NB4 (cell line): ENCODE measurements at regions not wholly inside any gene's neighbourhood (a gene's known extent, or its start where the extent isn't known, plus 50 kb on each side); places are given as distances from the start of the nearest gene placed in this dataset.

Experiments
- MAX ChIP-seq: IDR thresholded peaks from 2 replicates; pipeline ENCODE4 v1.6.1; 2011; ENCODE audit warnings: low read depth, low read length
- POLR2A ChIP-seq: IDR thresholded peaks from 2 replicates; pipeline ENCODE4 v1.6.1; 2011; ENCODE audit warnings: mild to moderate bottlenecking; ENCODE audit not compliant: insufficient read length; ENCODE audit errors: extremely low read depth
- TF ChIP-seq, protein P1 (sequence below): IDR thresholded peaks from one replicate; pipeline ENCODE4 v1.5.1; 2012; ENCODE audit warnings: low read depth, low read length

DNA sequence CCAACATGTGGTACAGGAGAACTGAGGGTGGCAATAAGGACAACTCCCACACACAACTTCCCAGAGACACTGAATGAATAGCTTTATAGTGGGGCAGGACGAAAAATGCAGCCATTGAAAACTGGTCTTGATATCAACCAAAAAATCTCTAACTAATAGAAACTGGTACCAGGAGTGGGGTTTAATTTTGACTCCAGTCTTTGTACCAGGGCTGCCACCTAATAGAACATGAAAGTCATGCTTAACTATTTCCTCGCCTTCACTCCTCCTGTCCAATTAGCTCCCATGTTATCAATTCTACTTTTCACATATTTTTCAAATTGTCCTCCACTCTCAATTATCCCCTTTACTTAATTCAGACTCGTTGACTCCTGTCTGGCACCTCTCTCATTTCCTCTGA, 192.0 kb upstream of the ERCC4 start:
- TF ChIP-seq, protein P1, sequence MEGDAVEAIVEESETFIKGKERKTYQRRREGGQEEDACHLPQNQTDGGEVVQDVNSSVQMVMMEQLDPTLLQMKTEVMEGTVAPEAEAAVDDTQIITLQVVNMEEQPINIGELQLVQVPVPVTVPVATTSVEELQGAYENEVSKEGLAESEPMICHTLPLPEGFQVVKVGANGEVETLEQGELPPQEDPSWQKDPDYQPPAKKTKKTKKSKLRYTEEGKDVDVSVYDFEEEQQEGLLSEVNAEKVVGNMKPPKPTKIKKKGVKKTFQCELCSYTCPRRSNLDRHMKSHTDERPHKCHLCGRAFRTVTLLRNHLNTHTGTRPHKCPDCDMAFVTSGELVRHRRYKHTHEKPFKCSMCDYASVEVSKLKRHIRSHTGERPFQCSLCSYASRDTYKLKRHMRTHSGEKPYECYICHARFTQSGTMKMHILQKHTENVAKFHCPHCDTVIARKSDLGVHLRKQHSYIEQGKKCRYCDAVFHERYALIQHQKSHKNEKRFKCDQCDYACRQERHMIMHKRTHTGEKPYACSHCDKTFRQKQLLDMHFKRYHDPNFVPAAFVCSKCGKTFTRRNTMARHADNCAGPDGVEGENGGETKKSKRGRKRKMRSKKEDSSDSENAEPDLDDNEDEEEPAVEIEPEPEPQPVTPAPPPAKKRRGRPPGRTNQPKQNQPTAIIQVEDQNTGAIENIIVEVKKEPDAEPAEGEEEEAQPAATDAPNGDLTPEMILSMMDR, result no peak
- TF ChIP-seq POLR2A, result no peak
- TF ChIP-seq MAX, result no peak
